Astrocyte of the spinal cord (primary cell): ENCODE measurements at regions not wholly inside any gene's neighbourhood (a gene's known extent, or its start where the extent isn't known, plus 50 kb on each side); places are given as distances from the start of the nearest gene placed in this dataset.
"Not testable (repeated sequence)": the region's sequence is repeated elsewhere in the genome, so short reads cannot be mapped to it uniquely, and the experiment has no call there.

Experiments
- DNase-seq: peaks from one replicate; pipeline ENCODE4 v3.0.0; 2011; ENCODE audit warnings: low read depth, low spot score
- H3K4me3 ChIP-seq: 2 replicates; pipeline ENCODE4 v1.5.1; 2011; ENCODE audit warnings: low read depth, mild to moderate bottlenecking, low read length, moderate library complexity
- in situ Hi-C: cut with HindIII; loops from 2 replicates; pipeline ENCODE4 v1.10.0; 2017; ENCODE audit warnings: low sequenced_read_pairs
- TF ChIP-seq, protein P1 (sequence below): IDR thresholded peaks from 2 replicates; pipeline ENCODE4 v1.5.1; 2012; ENCODE audit warnings: low read depth, mild to moderate bottlenecking, low read length, inconsistent platforms

DNA sequence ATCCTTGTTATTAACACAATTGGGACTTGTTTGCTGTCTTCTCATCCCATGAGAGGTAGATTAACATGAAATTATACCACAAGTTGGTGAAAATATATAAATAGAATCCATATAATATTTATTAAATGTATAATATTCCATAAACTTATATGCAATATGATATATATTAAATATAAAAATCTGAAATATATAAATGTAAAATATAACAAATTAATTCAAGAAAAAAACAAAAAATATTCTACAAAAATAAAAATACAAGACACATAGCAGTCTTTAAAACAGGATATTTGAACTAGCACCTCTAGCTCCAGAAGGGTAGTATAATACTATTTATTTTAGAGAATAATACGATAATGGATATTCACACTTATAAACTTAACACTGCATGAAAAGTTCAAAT, 603.3 kb upstream of the FLRT2 start:
- no peak for DNase-seq
- H3K4me3 ChIP-seq, result no peak overlapping the region
- in situ Hi-C loops, result no loop called here
- TF ChIP-seq, protein P1, sequence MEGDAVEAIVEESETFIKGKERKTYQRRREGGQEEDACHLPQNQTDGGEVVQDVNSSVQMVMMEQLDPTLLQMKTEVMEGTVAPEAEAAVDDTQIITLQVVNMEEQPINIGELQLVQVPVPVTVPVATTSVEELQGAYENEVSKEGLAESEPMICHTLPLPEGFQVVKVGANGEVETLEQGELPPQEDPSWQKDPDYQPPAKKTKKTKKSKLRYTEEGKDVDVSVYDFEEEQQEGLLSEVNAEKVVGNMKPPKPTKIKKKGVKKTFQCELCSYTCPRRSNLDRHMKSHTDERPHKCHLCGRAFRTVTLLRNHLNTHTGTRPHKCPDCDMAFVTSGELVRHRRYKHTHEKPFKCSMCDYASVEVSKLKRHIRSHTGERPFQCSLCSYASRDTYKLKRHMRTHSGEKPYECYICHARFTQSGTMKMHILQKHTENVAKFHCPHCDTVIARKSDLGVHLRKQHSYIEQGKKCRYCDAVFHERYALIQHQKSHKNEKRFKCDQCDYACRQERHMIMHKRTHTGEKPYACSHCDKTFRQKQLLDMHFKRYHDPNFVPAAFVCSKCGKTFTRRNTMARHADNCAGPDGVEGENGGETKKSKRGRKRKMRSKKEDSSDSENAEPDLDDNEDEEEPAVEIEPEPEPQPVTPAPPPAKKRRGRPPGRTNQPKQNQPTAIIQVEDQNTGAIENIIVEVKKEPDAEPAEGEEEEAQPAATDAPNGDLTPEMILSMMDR, result no peak

DNA sequence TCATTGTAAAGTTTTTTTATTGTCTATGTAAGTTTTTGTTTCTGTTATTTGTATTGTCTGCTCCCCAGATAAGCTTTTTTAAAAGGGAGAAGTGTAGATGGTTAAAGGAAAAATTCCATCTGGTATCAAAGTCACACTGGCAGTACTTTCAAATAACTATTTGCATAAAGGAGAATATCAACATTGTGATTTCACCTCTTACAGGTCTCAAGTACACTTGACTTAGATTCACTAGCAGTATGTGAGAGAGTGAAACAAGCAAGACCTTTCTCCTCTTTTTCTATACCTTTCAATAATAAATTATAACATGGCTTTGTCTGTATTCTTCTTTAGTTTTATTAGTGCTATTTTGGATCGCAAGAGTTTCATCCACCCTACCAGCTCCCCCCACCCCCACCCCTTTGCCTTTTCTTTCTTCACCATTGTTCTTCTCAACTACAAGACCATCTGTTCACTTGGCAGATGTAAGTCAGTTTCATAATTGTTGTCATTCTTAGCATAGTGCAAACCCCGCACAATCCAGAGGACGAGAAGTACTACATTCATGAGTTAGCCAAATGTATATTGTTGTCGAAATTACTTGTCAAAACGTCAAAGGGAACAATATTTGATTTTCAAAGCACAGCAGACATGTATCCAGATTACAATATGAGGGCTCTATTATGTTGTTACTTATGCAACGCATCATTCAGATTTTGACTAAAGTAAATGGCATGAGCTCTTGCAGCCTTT, 602.7 kb upstream of the FLRT2 start:
- DNase-seq, result no peak
- no peak overlapping the region for H3K4me3 ChIP-seq
- in situ Hi-C loops, result no loop called here
- TF ChIP-seq, protein P1, result no peak

DNA sequence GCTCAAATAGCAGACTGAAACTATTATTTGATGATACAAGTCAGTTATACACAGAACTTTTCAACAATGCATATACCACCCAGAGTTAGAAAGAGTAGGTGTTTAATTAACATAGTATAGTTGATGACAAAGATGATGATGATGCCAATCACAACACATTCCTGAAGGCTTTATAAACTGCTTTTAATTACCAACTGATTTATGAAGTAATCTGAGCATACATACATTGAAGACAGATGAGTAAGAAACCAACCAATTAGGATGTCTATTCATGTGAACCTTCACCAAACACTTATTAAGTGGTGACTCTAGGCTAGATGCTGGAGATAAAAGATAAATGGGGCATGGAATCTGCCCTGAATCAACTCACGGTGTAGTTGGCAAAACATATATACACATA, 600.9 kb upstream of the FLRT2 start:
- TF ChIP-seq, protein P1, result no peak
- in situ Hi-C loops, result no loop called here
- no peak for DNase-seq
- H3K4me3 ChIP-seq, result no peak overlapping the region

DNA sequence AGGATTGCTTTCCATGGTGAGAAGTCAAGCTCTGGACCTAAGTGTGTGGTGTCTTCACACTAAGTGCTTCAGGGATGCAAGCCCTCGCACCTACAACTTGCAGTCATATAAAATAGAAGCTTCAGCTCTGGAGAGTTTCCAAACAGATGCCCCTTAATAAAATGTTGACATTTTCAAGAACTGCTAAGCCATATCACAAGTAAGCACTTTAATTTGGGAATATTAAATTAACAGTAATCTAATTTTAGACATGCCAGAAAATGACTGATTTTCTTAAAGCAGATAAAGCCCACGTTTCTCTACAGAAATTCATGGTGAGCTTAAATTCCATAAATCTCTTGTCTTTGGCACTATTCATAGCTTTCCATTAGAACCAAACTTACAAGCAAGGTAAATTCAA, 600.1 kb upstream of the FLRT2 start:
- no peak for DNase-seq
- H3K4me3 ChIP-seq, result no peak overlapping the region
- in situ Hi-C loops, result no loop called here
- TF ChIP-seq, protein P1, result no peak

DNA sequence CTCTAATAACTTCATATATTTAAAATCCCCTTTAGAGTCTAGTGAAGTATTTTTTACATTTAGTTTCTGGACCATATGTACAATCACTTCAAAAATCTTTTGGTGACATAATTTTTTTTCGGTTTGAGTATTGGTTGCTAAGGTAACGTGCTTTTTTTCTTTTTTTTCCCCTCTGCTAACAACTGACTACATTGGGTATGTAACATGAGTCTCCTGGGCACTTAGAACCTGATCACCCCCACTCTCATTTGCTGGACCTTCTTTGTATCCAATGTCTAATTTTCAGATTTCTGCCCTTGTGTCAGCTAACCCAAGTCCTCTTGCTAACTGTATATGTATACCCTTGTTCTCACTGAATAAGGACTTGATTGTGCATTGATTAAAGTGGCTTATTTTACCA, 592.9 kb upstream of the FLRT2 start:
- TF ChIP-seq, protein P1, result no peak
- H3K4me3 ChIP-seq, result no peak overlapping the region
- no peak for DNase-seq
- in situ Hi-C loops, result no loop called here

DNA sequence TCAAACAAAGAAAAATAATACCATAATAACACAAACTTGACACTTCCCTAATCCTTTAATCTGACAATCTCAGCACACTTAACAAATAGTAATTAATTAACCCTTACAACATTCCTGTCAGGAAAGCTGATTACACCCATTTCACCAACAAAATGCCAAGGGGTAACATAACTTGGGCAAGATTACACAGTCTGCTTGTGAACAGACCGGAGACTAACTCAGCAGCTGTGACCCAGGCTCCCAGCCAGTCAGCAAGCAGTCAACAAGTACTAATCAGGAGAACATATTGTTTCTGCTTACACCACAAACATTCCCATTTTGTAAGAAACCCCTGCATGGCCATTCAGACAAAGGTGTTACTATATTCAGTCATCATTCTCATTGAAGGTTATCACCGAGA, 592.5 kb upstream of the FLRT2 start:
- in situ Hi-C loops, result no loop called here
- H3K4me3 ChIP-seq, result no peak overlapping the region
- DNase-seq, result no peak
- TF ChIP-seq, protein P1, result no peak

DNA sequence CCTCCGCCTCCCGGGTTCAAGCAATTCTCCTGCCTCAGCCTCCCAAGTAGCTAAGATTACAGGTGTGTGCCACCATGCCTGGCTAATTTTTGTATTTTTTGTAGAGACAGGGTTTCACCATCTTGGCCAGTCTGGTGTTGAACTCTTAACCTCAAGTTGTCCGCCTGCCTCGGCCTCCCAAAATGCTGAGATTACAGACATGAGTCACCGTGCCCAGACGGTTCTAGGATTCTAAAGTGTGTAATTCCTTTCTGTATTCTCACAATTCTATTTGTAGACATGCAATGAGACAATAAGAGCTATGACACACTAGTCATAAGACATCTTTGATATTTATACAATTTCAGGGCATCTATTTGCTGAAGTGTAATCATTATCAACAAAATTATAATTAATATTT, 585.0 kb upstream of the FLRT2 start:
- DNase-seq, H3K4me3 ChIP-seq, in situ Hi-C loops: not testable (repeated sequence)
